ENCODE measurements at regions not wholly inside any gene's neighbourhood (a gene's known extent, or its start where the extent isn't known, plus 50 kb on each side); places are given as distances from the start of the nearest gene placed in this dataset.

GRCh38 chr6:79788756-79789155 lies 157.6 kb downstream of the SH3BGRL2 start:
- DNase-seq (ENCODE audit: extremely low spot score, unreplicated experiment), result no peak
- Mint-ChIP-seq H3K4me1 (ENCODE audit: unreplicated experiment) (peaks cover 5% of the 10 kb centered on the region), H3K36me3 (no peaks in the 10 kb centered on the region), H3K9me3 (no peaks in the 10 kb centered on the region), H3K27ac (no peak overlapping the region), H3K4me3 (no peak overlapping the region), H3K27me3 (no peaks in the 10 kb centered on the region)
- no peak for TF ChIP-seq CTCF (conservative IDR thresholded peaks at IDR 0.05)

GRCh38 chr6:79787626-79788025 lies 156.5 kb downstream of the SH3BGRL2 start:
- no peaks in the 10 kb centered on the region for H3K36me3 Mint-ChIP-seq
- H3K4me1 Mint-ChIP-seq (ENCODE audit: unreplicated experiment), result peaks cover 5% of the 10 kb centered on the region
- H3K4me3 Mint-ChIP-seq, result no peak overlapping the region
- H3K27ac Mint-ChIP-seq, result no peak overlapping the region
- no peak for DNase-seq (ENCODE audit: extremely low spot score, unreplicated experiment)
- no peaks in the 10 kb centered on the region for H3K9me3 Mint-ChIP-seq
- H3K27me3 Mint-ChIP-seq, result no peaks in the 10 kb centered on the region
- no peak for TF ChIP-seq CTCF (conservative IDR thresholded peaks at IDR 0.05)

- no peak for TF ChIP-seq CTCF (conservative IDR thresholded peaks at IDR 0.05)
- Mint-ChIP-seq H3K4me3 (no peak overlapping the region), H3K27me3 (no peaks in the 10 kb centered on the region), H3K4me1 (ENCODE audit: unreplicated experiment) (no peaks in the 10 kb centered on the region), H3K9me3 (no peaks in the 10 kb centered on the region), H3K36me3 (no peaks in the 10 kb centered on the region), H3K27ac (no peak overlapping the region)
- no peak for DNase-seq (ENCODE audit: extremely low spot score, unreplicated experiment)
Observed at GRCh38 chr6:79784395-79784753, 153.2 kb downstream of the SH3BGRL2 start.

GRCh38 chr6:79783670-79784394 lies 152.7 kb downstream of the SH3BGRL2 start:
- Mint-ChIP-seq H3K4me3 (no peak overlapping the region), H3K27ac (no peak overlapping the region), H3K4me1 (ENCODE audit: unreplicated experiment) (no peaks in the 10 kb centered on the region), H3K36me3 (no peaks in the 10 kb centered on the region), H3K9me3 (no peaks in the 10 kb centered on the region), H3K27me3 (no peaks in the 10 kb centered on the region)
- no peak for TF ChIP-seq CTCF (conservative IDR thresholded peaks at IDR 0.05)
- DNase-seq (ENCODE audit: extremely low spot score, unreplicated experiment), result no peak

GRCh38 chr6:79782792-79783580 lies 151.9 kb downstream of the SH3BGRL2 start:
- H3K27me3 Mint-ChIP-seq, result no peaks in the 10 kb centered on the region
- no peak overlapping the region for H3K4me3 Mint-ChIP-seq
- no peaks in the 10 kb centered on the region for H3K9me3 Mint-ChIP-seq
- no peak for TF ChIP-seq CTCF (conservative IDR thresholded peaks at IDR 0.05)
- H3K4me1 Mint-ChIP-seq (ENCODE audit: unreplicated experiment), result peaks cover under 1% of the 10 kb centered on the region
- H3K27ac Mint-ChIP-seq, result no peak overlapping the region
- DNase-seq (ENCODE audit: extremely low spot score, unreplicated experiment), result no peak
- no peaks in the 10 kb centered on the region for H3K36me3 Mint-ChIP-seq

Data from type B pancreatic cell (in vitro differentiated cells).